Dendritic cell treated with granulocyte-macrophage colony-stimulating factor and Interleukin-4, amounts not matched to agents 40 ng/mL and 50 ng/mL, for 4 days (primary cell): ENCODE measurements at regions not wholly inside any gene's neighbourhood (a gene's known extent, or its start where the extent isn't known, plus 50 kb on each side); places are given as distances from the start of the nearest gene placed in this dataset.
"Not testable (repeated sequence)": the region's sequence is repeated elsewhere in the genome, so short reads cannot be mapped to it uniquely, and the experiment has no call there.

ENCODE experiments used
- H3K27ac Mint-ChIP-seq: one replicate; pipeline ENCODE4 v1.8.0; 2022; ENCODE audit warnings: mild to moderate bottlenecking, mixed read lengths
- H3K27me3 Mint-ChIP-seq: one replicate; pipeline ENCODE4 v1.8.0; 2022; ENCODE audit warnings: mild to moderate bottlenecking, mixed read lengths
- H3K36me3 Mint-ChIP-seq: one replicate; pipeline ENCODE4 v1.8.0; 2022; ENCODE audit warnings: low read depth, mixed read lengths
- H3K4me1 Mint-ChIP-seq: one replicate; pipeline ENCODE4 v1.8.0; 2022; ENCODE audit warnings: low read depth, mixed read lengths
- H3K4me3 Mint-ChIP-seq: one replicate; pipeline ENCODE4 v1.8.0; 2022; ENCODE audit warnings: mild to moderate bottlenecking, moderate library complexity, mixed read lengths
- H3K9me3 Mint-ChIP-seq: one replicate; pipeline ENCODE4 v1.8.0; 2022; ENCODE audit warnings: mixed read lengths
- intact Hi-C: fragments of 100-400 bp; cut with micrococcal nuclease; formaldehyde crosslinking; loops from one replicate; pipeline ENCODE4 v1.15.0; 2022

DNA sequence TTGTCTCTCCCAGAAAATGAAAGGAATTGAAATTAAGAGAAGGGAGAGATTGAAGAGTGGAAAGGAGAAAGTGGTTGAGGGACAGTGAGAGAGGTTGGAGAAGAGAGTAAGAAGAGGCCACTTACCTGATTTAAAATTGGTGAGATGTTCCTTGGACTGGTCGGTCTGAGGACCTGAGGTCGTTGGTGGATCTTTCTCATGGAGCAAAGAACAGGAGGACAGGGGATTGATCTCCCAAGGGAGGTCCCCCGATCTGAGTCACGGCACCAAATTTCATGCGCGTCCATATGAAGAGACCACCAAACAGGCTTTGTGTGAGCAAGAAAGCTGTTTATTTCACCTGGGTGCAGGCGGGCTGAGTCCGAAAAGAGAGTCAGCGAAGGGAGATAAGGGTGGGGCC, 415.7 kb upstream of the EPHA7 start:
- H3K4me3 Mint-ChIP-seq, H3K27ac Mint-ChIP-seq, H3K27me3 Mint-ChIP-seq, intact Hi-C loops, H3K36me3 Mint-ChIP-seq, H3K4me1 Mint-ChIP-seq: not testable (repeated sequence)
- peaks cover 39% of the 10 kb centered on the region for H3K9me3 Mint-ChIP-seq

DNA sequence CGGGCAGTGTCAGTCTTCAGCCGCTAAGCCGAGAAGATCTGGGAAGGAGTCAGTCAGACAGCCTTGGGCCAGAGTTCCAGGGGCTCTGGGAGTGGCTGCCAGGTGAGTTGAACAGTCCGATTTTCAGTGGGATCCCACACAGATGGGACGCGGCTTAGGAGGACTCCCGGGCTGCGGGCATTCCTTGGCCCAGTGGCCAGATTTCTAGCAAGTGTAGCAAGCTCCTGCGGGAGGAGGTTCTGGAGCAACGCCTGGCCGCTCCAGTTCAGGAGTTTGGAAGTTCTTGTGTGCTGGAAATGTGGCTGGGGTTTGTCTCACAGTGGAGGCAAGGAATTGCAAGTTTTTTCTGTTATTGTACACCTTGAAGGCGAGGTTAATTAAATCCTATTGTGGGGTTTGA, 414.0 kb upstream of the EPHA7 start:
- H3K9me3 Mint-ChIP-seq: peaks cover 39% of the 10 kb centered on the region
- H3K4me3 Mint-ChIP-seq, H3K36me3 Mint-ChIP-seq, intact Hi-C loops, H3K4me1 Mint-ChIP-seq, H3K27me3 Mint-ChIP-seq, H3K27ac Mint-ChIP-seq: not testable (repeated sequence)

DNA sequence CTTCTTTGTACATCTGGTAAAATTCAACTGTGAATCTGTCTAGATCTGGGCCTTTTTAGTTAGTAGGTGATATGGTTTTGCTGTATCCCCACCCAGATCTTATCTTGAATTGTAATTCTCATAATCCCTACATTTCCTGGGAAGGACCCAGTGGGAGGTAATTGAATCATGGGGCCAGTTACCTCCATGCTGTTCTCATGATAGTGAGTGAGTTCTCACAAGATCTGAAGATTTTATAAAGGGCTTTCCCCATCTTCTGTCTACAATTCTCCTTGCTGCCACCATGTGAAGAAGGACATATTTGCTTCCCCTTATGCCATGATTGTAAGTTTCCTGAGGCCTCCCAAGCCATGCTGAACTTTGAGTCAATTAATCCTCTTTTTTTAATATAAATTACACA, 410.4 kb upstream of the EPHA7 start:
- intact Hi-C loops, H3K4me1 Mint-ChIP-seq, H3K4me3 Mint-ChIP-seq, H3K27me3 Mint-ChIP-seq, H3K36me3 Mint-ChIP-seq, H3K27ac Mint-ChIP-seq: not testable (repeated sequence)
- H3K9me3 Mint-ChIP-seq: peaks cover 34% of the 10 kb centered on the region

DNA sequence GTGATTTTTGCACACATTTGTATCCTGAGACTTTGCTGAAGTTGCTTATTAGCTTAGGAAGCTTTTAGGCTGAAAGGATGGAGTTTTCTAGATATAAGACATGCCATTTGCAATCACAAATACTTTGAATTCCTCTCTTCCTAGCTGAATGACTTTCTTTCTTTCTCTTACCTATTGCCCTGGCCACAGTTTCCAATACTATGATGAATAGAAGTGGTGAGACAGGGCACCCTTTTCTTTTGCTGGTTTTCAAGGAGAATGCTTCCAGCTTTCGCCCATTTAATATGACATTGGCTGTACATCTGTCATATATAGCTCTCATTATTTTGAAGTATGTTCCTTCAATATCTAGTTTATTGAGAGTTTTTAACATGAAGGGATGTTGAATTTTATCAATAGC, 409.6 kb upstream of the EPHA7 start:
- no peak overlapping the region for H3K27ac Mint-ChIP-seq
- no peaks in the 10 kb centered on the region for H3K36me3 Mint-ChIP-seq
- H3K27me3 Mint-ChIP-seq: no peaks in the 10 kb centered on the region
- peaks cover 26% of the 10 kb centered on the region for H3K9me3 Mint-ChIP-seq
- H3K4me1 Mint-ChIP-seq: no peaks in the 10 kb centered on the region
- no peak overlapping the region for H3K4me3 Mint-ChIP-seq
- intact Hi-C loops: no loop called here

DNA sequence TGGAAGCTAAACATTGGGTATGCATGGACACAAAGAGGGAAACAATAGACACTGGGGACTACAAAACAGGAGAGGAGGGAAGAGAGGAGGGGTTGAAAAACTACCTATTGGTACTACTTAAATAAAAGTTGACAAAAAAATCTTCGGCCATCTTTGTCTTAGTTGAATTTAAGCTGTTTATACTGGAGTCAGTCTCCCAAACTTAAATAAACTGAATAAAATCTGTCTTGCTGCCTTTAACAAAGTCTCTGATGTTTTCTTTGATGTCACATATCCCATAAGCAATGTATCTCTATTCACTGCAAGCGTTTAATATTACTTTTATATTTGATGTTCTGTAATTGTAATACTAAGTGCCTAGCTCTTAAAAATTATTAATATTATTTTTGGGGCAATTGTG, 409.2 kb upstream of the EPHA7 start:
- no peaks in the 10 kb centered on the region for H3K27me3 Mint-ChIP-seq
- H3K4me1 Mint-ChIP-seq: no peaks in the 10 kb centered on the region
- intact Hi-C loops: no loop called here
- H3K36me3 Mint-ChIP-seq: no peaks in the 10 kb centered on the region
- H3K4me3 Mint-ChIP-seq: no peak overlapping the region
- H3K9me3 Mint-ChIP-seq: peaks cover 22% of the 10 kb centered on the region
- H3K27ac Mint-ChIP-seq: no peak overlapping the region

DNA sequence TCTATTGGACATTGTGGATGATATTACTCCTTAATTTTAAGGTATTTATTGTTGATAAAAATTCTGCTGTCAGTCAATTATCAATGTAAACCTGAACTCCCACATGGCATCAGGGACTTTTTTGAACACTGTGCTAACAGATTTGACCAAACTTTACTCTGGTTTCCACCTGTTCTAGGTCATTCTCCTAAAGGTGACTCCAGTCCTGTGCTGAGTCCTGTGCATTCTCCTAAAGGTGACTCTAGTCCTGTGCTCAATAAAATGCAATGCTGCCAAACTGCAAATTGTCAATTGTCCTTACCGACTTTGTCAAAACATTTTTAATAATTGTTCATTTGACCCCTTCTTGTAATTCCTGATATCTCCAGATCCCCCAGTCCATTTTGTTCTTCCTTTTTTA, 408.4 kb upstream of the EPHA7 start:
- Mint-ChIP-seq H3K9me3 (peaks cover 20% of the 10 kb centered on the region), H3K4me3 (no peak overlapping the region)
- intact Hi-C loops: no loop called here

DNA sequence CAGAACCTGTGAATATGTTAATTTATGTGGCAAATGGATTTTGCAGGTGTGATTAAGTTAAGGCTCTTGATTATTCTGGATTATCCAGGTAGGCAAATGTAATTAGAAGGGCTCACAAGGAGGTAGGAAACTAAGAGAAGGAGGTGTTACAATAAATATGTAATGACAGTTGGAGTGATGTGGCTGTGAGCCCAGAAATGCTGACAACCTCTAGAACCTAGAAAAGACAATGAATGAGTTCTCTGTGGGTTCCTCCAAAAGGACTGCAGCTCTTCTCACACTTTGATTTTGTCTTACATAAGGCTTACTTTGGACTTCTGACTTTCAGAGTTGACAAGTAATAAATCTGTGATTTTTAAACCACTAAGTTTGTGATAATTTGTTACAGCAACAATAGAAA, 406.6 kb upstream of the EPHA7 start:
- no peak overlapping the region for H3K27ac Mint-ChIP-seq
- no peak overlapping the region for H3K4me3 Mint-ChIP-seq
- H3K4me1 Mint-ChIP-seq: no peaks in the 10 kb centered on the region
- no peaks in the 10 kb centered on the region for H3K36me3 Mint-ChIP-seq
- intact Hi-C loops: no loop called here
- peaks cover 9% of the 10 kb centered on the region for H3K9me3 Mint-ChIP-seq
- H3K27me3 Mint-ChIP-seq: no peaks in the 10 kb centered on the region

More for the DNA sequence above, 408.4 kb upstream of the EPHA7 start:
- Mint-ChIP-seq H3K27ac (no peak overlapping the region), H3K36me3 (no peaks in the 10 kb centered on the region), H3K27me3 (no peaks in the 10 kb centered on the region), H3K4me1 (no peaks in the 10 kb centered on the region)

DNA sequence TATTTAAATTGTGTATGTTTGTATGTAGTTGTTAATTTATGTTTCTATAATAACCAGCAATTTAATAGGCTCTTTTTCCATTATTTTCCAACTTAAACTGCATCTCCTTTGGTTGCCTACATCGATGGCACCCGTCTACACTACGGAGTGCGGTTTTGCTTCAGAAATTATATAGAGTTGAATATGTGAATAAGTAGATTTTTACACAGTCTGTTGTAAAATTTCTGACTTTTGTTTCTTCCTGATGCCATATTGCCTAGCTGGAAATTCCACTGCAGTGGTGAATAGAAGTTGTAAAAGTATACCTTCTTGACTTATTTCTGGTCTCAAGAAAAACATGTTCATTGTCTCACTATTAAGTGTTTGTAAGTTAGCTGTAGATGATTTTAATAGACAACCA, 404.1 kb upstream of the EPHA7 start:
- Mint-ChIP-seq H3K9me3 (no peaks in the 10 kb centered on the region), H3K27ac (no peak overlapping the region), H3K4me1 (no peaks in the 10 kb centered on the region), H3K27me3 (no peaks in the 10 kb centered on the region), H3K4me3 (no peak overlapping the region), H3K36me3 (no peaks in the 10 kb centered on the region)
- intact Hi-C loops: no loop called here

DNA sequence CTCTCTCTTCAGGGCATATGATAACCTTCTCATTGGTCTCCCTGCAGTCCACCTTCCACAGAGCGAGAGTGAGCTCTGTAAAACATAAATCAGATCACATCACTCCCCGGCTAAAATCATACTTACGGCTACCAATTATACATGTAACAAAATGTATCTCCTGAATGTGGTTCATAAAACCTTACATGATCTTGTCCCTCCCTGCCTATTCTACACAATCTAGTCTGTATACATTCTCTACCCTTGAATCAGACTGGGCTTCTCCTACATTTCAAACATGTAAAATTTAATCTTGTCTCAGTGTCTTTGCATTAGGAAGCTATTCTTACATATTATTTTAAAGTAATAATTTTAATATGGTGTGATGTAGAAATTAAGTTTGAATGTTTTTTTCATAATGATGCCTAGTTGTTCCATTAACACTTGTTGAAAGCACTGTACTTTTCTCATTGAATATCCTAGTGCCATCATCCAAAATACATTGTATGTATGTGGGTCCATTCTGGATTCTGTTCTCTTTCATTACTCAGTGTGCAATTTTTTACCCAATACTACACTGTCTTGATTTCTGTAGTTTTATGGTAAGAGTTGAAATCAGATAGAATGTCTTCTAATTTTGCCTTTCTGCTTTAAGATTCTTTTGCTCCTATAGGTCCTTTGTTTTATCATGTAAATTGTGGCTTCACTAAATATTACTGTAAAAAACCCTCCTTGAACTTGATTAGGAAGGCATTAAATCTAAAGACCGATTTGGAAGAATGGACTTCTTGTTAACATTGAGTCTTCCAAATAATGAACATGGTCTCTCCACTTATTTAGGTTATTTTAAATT, 403.3 kb upstream of the EPHA7 start:
- Mint-ChIP-seq H3K4me1 (no peaks in the 10 kb centered on the region), H3K27me3 (no peaks in the 10 kb centered on the region), H3K27ac (no peak overlapping the region), H3K4me3 (no peak overlapping the region), H3K36me3 (no peaks in the 10 kb centered on the region), H3K9me3 (no peaks in the 10 kb centered on the region)
- intact Hi-C loops: no loop called here

DNA sequence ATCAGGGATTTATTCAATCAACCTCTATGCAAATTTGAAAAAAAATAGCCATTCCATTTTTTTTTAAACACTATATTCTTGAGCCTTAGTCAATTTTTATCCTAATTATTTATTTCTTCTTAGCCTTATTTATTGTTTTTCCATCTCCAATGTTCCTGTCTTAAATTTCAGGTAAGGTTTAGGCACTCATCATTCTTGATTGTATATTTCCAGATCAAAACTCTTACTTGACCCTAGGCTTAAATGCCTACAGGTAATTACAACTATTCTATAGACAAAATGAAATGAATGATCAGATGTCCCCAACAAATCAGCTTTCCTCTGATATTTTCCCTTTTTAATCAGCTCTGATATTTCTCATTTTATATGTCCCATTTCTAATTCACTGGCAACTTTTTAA, 402.6 kb upstream of the EPHA7 start:
- Mint-ChIP-seq H3K4me1 (no peaks in the 10 kb centered on the region), H3K27me3 (no peaks in the 10 kb centered on the region), H3K9me3 (no peaks in the 10 kb centered on the region), H3K27ac (no peak overlapping the region), H3K4me3 (no peak overlapping the region), H3K36me3 (no peaks in the 10 kb centered on the region)
- intact Hi-C loops: no loop called here

DNA sequence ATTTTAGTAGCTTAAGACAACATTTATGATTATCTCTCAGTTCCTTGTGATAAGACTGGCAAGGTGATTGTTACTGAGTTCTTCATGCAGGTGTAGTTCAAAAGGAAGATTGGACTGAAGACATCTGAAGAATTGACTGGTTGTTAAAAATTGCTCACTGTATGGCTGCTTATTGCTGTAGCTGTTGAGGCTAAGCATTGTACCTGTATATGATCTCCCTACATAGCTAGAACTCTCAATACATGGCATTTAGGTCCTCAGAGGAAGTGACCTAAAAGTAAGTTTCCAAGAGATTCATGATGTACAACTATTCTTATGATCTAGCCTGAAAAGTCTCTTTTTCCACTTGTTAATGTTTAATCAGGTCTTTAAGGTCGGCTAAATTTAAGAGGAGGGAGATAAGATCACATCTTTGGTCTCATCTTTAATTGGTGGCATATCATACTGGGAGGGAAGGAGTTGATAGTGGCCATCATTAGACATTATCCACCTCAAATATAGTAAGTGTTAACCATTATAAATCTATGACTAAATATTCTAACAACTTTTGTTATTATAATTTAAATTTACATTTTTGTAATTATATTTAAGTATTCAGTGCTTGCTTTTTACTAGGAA, 401.2 kb upstream of the EPHA7 start:
- Mint-ChIP-seq H3K4me3 (no peak overlapping the region), H3K27me3 (no peaks in the 10 kb centered on the region), H3K9me3 (no peaks in the 10 kb centered on the region), H3K36me3 (no peaks in the 10 kb centered on the region), H3K27ac (no peak overlapping the region), H3K4me1 (no peaks in the 10 kb centered on the region)
- intact Hi-C loops: no loop called here

DNA sequence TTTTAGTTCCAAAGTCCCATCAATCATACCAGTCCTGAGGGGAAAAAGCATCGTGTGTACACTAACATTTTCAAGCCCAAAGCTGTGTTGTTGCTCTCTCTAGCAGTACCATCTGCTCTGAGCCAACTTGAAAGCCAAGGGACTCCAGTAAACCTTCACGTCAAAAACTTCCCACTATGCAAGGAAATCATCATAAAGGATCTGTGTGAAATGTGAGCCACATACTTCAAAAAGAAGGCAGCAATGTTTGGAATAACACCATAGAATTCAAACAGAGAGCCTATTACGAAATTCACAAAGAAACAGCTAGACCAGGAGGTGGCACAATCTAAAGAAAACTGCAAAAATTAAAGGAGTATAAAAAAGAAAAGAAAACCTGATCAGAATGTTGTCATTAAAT, 399.8 kb upstream of the EPHA7 start:
- Mint-ChIP-seq H3K9me3 (no peaks in the 10 kb centered on the region), H3K4me1 (no peaks in the 10 kb centered on the region), H3K27ac (no peak overlapping the region), H3K4me3 (no peak overlapping the region), H3K27me3 (no peaks in the 10 kb centered on the region), H3K36me3 (no peaks in the 10 kb centered on the region)
- intact Hi-C loops: no loop called here

DNA sequence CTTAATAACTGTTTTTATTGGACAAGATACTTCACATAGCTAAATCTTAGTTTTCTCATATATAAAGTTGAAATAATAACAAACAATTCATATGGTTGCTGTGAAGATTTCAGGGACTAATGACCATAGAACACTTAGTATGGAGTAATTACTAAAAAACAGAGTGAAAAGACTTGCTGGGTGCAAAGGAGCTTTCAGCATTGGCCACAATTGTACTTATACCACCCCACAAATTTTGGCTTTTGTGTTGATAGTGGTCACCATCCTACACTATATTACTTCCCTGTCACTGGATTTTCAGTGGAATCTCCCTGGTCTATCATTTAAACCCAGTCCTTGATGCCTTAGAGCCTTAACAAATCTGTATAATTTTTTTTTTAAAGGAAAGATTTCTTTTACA, 398.6 kb upstream of the EPHA7 start:
- intact Hi-C loops: no loop called here

DNA sequence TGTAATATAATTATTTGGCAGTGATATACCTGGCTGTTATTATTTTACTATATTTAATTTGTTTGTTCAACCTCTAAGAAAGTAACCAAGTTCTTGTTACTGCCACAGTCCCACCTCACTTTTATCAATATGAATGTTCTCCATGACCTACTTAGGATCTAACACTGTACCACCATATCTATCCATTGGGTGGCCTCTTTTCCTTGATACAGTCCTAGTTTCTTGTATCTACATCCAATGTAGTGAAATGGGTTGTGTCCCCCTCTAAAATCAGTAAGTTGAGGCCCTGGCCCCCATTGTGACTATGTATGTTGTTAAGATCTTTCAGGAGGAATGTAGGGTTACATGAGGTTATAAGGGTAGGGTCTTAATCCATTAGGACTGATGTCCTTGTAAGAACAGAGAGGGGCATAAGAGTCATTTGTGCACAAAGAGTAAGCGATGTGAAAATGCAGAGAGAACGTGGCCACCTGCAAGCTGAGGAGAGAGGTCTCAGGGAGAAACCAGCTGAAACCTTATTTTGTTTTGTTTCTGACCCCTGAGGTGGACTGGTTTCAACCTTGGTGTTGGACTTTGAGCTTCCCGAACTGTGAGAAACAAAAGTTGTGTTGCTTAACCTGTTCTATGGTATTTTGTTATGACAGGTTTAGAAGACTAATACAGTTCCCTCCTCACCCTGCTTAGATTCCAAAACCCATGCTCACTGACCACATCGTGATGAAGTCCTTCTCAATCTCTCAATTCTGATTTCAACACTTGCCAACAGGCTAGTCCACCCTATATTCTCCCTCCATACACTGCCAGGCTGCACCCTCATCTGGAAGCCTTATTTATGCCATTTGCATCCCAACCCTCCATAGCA, 387.3 kb upstream of the EPHA7 start:
- no peaks in the 10 kb centered on the region for H3K27me3 Mint-ChIP-seq
- intact Hi-C loops: no loop called here

More for the DNA sequence above, 398.6 kb upstream of the EPHA7 start:
- Mint-ChIP-seq H3K9me3 (no peaks in the 10 kb centered on the region), H3K27ac (no peak overlapping the region), H3K4me3 (no peak overlapping the region), H3K4me1 (no peaks in the 10 kb centered on the region), H3K36me3 (no peaks in the 10 kb centered on the region), H3K27me3 (no peaks in the 10 kb centered on the region)

More for the DNA sequence above, 387.3 kb upstream of the EPHA7 start:
- no peak overlapping the region for H3K27ac Mint-ChIP-seq
- no peaks in the 10 kb centered on the region for H3K4me1 Mint-ChIP-seq
- no peak overlapping the region for H3K4me3 Mint-ChIP-seq
- no peaks in the 10 kb centered on the region for H3K9me3 Mint-ChIP-seq
- H3K36me3 Mint-ChIP-seq: no peaks in the 10 kb centered on the region
